Liver (tissue), 8 donors: ENCODE measurements at regions not wholly inside any gene's neighbourhood (a gene's known extent, or its start where the extent isn't known, plus 50 kb on each side); places are given as distances from the start of the nearest gene placed in this dataset.

Experiments used
- DNase-seq: peaks from one replicate; pipeline ENCODE4 v3.0.0-alpha.2; 2017; ENCODE audit warnings: low spot score
- H3K27ac ChIP-seq, 2 donors: one replicate each; pipeline ENCODE4 v1.7.0; 2013; ENCODE audit warnings: inconsistent platforms in 2 of 2, low read length in 2 of 2, control low read depth in 1 of 2, low read depth in 1 of 2, mild to moderate bottlenecking in 1 of 2
- H3K27me3 ChIP-seq, 4 donors: one replicate each; pipeline versions ENCODE4 v1.6.1 to v1.7.0; 2013; ENCODE audit warnings: low read length in 3 of 4, inconsistent platforms in 1 of 4, mild to moderate bottlenecking in 1 of 4, moderate library complexity in 1 of 4; ENCODE audit not compliant: control insufficient read depth in 4 of 4, insufficient read depth in 4 of 4
- H3K36me3 ChIP-seq, 4 donors: one replicate each; pipeline versions ENCODE4 v1.6.1 to v1.7.0; 2013; ENCODE audit warnings: low read length in 3 of 4, mild to moderate bottlenecking in 3 of 4, low read depth in 1 of 4, moderate library complexity in 1 of 4; ENCODE audit not compliant: control insufficient read depth in 4 of 4, insufficient read depth in 3 of 4
- H3K4me1 ChIP-seq, 4 donors: one replicate each; pipeline versions ENCODE4 v1.6.1 to v1.7.0; 2013; ENCODE audit warnings: low read length in 3 of 4, mild to moderate bottlenecking in 3 of 4, moderate library complexity in 1 of 4; ENCODE audit not compliant: control insufficient read depth in 4 of 4, insufficient read depth in 4 of 4
- H3K4me3 ChIP-seq, 3 donors: one replicate each; pipeline versions ENCODE4 v1.6.1 to v1.7.0; 2013; ENCODE audit warnings: low read length in 3 of 3, control low read depth in 1 of 3, low read depth in 1 of 3, mild to moderate bottlenecking in 1 of 3
- H3K9ac ChIP-seq, 2 donors: one replicate each; pipeline ENCODE4 v1.7.0; 2013; ENCODE audit warnings: low read length in 2 of 2, mild to moderate bottlenecking in 2 of 2, moderate library complexity in 2 of 2, control low read depth in 1 of 2, low read depth in 1 of 2
- H3K9me3 ChIP-seq, 4 donors: one replicate each; pipeline versions ENCODE4 v1.6.1 to v1.7.0; 2013; ENCODE audit warnings: low read length in 3 of 4; ENCODE audit not compliant: control insufficient read depth in 4 of 4
- CTCF ChIP-seq: fragments of 150-350 bp; IDR thresholded peaks from 2 replicates; pipeline ENCODE4 v1.5.1; 2017; ENCODE audit warnings: improper control_type of control experiment, low read depth, low read length; ENCODE audit not compliant: missing input control
- EGR1 ChIP-seq, 2 donors: IDR thresholded peaks; 2 replicates each; pipeline ENCODE4 v1.6.1; 2016 to 2018; ENCODE audit warnings: antibody characterized with exemption in 2 of 2, low read depth in 2 of 2
- FOXA1 ChIP-seq: IDR thresholded peaks from 2 replicates; pipeline ENCODE4 v1.6.1; 2016; ENCODE audit warnings: antibody characterized with exemption
- FOXA2 ChIP-seq: IDR thresholded peaks from 2 replicates; pipeline ENCODE4 v1.6.1; 2016; ENCODE audit warnings: antibody characterized with exemption
- GABPA ChIP-seq, 2 donors: IDR thresholded peaks in 1 of 2; conservative IDR thresholded peaks in 1 of 2; 2 replicates each; pipeline ENCODE4 v1.6.1; 2016; ENCODE audit warnings: antibody characterized with exemption in 2 of 2, mild to moderate bottlenecking in 1 of 2, moderate library complexity in 1 of 2
- HNF4A ChIP-seq, 2 donors: conservative IDR thresholded peaks; 2 replicates each; pipeline ENCODE4 v1.6.1; 2016; ENCODE audit warnings: antibody characterized with exemption in 2 of 2, mild to moderate bottlenecking in 2 of 2
- HNF4G ChIP-seq: IDR thresholded peaks from 2 replicates; pipeline ENCODE4 v1.6.1; 2016; ENCODE audit warnings: antibody characterized with exemption
- NR2F2 ChIP-seq: IDR thresholded peaks from 2 replicates; pipeline ENCODE4 v1.6.1; 2016; ENCODE audit warnings: antibody characterized with exemption
- RAD21 ChIP-seq, 2 donors: IDR thresholded peaks; 2 replicates each; pipeline ENCODE4 v1.6.1; 2016; ENCODE audit warnings: antibody characterized with exemption in 2 of 2, mild to moderate bottlenecking in 2 of 2
- RXRA ChIP-seq, 2 donors: IDR thresholded peaks; 2 replicates each; pipeline ENCODE4 v1.6.1; 2017 to 2018; ENCODE audit warnings: antibody characterized with exemption in 2 of 2, mild to moderate bottlenecking in 1 of 2
- SP1 ChIP-seq: IDR thresholded peaks from 2 replicates; pipeline ENCODE4 v1.6.1; 2018; ENCODE audit warnings: antibody characterized with exemption, mild to moderate bottlenecking
- TAF1 ChIP-seq: conservative IDR thresholded peaks from 2 replicates; pipeline ENCODE4 v1.6.1; 2016; ENCODE audit warnings: antibody characterized with exemption, mild to moderate bottlenecking
- YY1 ChIP-seq: IDR thresholded peaks from 2 replicates; pipeline ENCODE4 v1.6.1; 2016; ENCODE audit warnings: antibody characterized with exemption, mild to moderate bottlenecking
- ZBTB33 ChIP-seq: IDR thresholded peaks from 2 replicates; pipeline ENCODE4 v1.6.1; 2016; ENCODE audit warnings: antibody characterized with exemption
- WGBS: extraction: QIAGEN DNeasy Blood & Tissue Kit; methylation state at CpG from one replicate; pipeline ENCODE4 v1.1.7; 2013; 5-methylcytosine and 5-hydroxymethylcytosine counted together
- TF ChIP-seq, protein P1 (sequence below): IDR thresholded peaks from 2 replicates; pipeline ENCODE4 v1.6.1; 2016; ENCODE audit warnings: antibody characterized with exemption
- TF ChIP-seq, protein P2 (sequence below): IDR thresholded peaks from 2 replicates; pipeline ENCODE4 v1.6.1; 2016; ENCODE audit warnings: antibody characterized with exemption, mild to moderate bottlenecking
- donor health status: healthy.
- donor health status: healthy.
- donor health status: healthy.
- donor health status: healthy.
- donor health status: healthy.

- WGBS: 41% methylated on average over 2 of the region's 2 CpGs
- Histone ChIP-seq H3K9ac (no peak overlapping the region), H3K27ac (no peak overlapping the region), H3K36me3 (no peaks in the 10 kb centered on the region), H3K4me3 (no peak overlapping the region), H3K9me3 (peaks cover 0 to 2% (median 0%) of the 10 kb centered on the region in 4 donors), H3K4me1 (no peaks in the 10 kb centered on the region), H3K27me3 (peaks cover 0 to 10% (median 0%) of the 10 kb centered on the region in 4 donors)
- no peak for DNase-seq
- TF ChIP-seq RAD21 (IDR thresholded peaks at IDR 0.05): no peak
- no peak for TF ChIP-seq FOXA1
- TF ChIP-seq SP1: no peak
- TF ChIP-seq HNF4A (conservative IDR thresholded peaks at IDR 0.05): no peak
- TF ChIP-seq YY1: no peak
- TF ChIP-seq, protein P1, sequence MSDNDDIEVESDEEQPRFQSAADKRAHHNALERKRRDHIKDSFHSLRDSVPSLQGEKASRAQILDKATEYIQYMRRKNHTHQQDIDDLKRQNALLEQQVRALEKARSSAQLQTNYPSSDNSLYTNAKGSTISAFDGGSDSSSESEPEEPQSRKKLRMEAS: no peak
- TF ChIP-seq, protein P2, sequence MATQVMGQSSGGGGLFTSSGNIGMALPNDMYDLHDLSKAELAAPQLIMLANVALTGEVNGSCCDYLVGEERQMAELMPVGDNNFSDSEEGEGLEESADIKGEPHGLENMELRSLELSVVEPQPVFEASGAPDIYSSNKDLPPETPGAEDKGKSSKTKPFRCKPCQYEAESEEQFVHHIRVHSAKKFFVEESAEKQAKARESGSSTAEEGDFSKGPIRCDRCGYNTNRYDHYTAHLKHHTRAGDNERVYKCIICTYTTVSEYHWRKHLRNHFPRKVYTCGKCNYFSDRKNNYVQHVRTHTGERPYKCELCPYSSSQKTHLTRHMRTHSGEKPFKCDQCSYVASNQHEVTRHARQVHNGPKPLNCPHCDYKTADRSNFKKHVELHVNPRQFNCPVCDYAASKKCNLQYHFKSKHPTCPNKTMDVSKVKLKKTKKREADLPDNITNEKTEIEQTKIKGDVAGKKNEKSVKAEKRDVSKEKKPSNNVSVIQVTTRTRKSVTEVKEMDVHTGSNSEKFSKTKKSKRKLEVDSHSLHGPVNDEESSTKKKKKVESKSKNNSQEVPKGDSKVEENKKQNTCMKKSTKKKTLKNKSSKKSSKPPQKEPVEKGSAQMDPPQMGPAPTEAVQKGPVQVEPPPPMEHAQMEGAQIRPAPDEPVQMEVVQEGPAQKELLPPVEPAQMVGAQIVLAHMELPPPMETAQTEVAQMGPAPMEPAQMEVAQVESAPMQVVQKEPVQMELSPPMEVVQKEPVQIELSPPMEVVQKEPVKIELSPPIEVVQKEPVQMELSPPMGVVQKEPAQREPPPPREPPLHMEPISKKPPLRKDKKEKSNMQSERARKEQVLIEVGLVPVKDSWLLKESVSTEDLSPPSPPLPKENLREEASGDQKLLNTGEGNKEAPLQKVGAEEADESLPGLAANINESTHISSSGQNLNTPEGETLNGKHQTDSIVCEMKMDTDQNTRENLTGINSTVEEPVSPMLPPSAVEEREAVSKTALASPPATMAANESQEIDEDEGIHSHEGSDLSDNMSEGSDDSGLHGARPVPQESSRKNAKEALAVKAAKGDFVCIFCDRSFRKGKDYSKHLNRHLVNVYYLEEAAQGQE: no peak
- TF ChIP-seq TAF1: no peak
- TF ChIP-seq GABPA (IDR thresholded peaks at IDR 0.05 in 1 of 2, conservative IDR thresholded peaks at IDR 0.05 in 1 of 2): no peak
- TF ChIP-seq RXRA (IDR thresholded peaks at IDR 0.05): no peak
- no peak for TF ChIP-seq FOXA2
- no peak for TF ChIP-seq ZBTB33
- no peak for TF ChIP-seq CTCF
- TF ChIP-seq HNF4G: no peak
- TF ChIP-seq NR2F2: no peak
- no peak for TF ChIP-seq EGR1 (IDR thresholded peaks at IDR 0.05; ENCODE audit: low read depth in 2 of 2)
Measured at GRCh38 chr12:112741106-112741505, 50.4 kb upstream of the RPH3A start.
